Activated naive CD4-positive, alpha-beta T cell treated with anti-CD3 and anti-CD28 coated beads, Interleukin-2, amount 10 ng/mL, durations not matched to agents 7 days and 5 days (primary cell): ENCODE measurements at regions not wholly inside any gene's neighbourhood (a gene's known extent, or its start where the extent isn't known, plus 50 kb on each side); places are given as distances from the start of the nearest gene placed in this dataset.

ENCODE experiments used
- CTCF ChIA-PET: fragments of 350-600 bp; sonication (Branson Sonifier 250); formaldehyde crosslinking; loops from one replicate; lab custom pipeline; 2021; ENCODE audit warnings: antibody characterized with exemption; lab: Charles Lee
- DNase-seq: peaks from one replicate; pipeline ENCODE4 v3.0.0-alpha.2; 2020
- H3K27ac Mint-ChIP-seq: one replicate; pipeline ENCODE4 v1.8.0; 2021; ENCODE audit warnings: mild to moderate bottlenecking, moderate library complexity, mixed read lengths
- H3K27me3 Mint-ChIP-seq: one replicate; pipeline ENCODE4 v1.8.0; 2021; ENCODE audit warnings: mild to moderate bottlenecking, mixed read lengths
- H3K36me3 Mint-ChIP-seq: one replicate; pipeline ENCODE4 v1.8.0; 2021; ENCODE audit warnings: mixed read lengths
- H3K4me1 Mint-ChIP-seq: one replicate; pipeline ENCODE4 v1.8.0; 2021; ENCODE audit warnings: mixed read lengths
- H3K4me3 Mint-ChIP-seq: one replicate; pipeline ENCODE4 v1.8.0; 2021; ENCODE audit warnings: mild to moderate bottlenecking, moderate library complexity, mixed read lengths
- H3K9me3 Mint-ChIP-seq: one replicate; pipeline ENCODE4 v1.8.0; 2021; ENCODE audit warnings: mixed read lengths

DNA sequence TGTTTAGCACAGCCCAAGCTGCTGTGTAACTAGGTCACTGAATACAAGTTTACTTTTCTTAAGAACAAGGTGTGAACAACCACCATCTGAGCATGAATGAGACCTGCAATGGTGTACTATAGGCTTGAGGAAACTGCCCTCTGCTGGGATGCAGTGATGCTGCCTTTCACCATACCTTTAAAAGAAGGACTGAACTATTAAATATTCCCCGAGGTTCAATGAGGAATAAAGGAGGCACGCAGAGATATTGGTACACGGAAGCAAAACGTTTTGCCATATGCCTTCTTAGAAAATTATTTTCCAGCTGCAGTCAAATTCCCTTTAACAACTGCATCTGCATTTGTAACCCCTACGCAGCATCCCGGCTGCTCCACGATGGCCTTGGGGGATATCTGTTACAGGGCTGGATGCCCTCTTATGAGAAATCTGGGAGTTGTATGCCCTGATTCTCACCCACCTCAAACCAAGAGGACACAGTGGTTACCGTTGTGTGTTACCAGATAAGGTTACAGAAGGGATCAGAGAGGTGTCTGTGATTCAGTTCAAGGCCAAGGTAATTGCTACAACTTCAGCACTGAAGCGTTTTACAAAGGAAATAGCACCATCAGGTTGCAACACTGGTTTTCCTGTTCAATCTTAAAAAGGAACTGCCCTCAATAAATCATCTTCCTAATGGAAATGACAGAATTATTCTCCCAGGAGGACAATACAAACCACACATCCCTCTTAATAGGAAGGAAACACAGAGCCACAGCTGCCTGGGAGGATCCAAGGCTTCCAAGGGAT is 470.5 kb downstream of the LTN1 start:
- H3K27ac Mint-ChIP-seq, result no peak overlapping the region
- no peaks in the 10 kb centered on the region for H3K27me3 Mint-ChIP-seq
- no peaks in the 10 kb centered on the region for H3K4me1 Mint-ChIP-seq
- CTCF ChIA-PET, result interaction anchor here (1.3 to 1.7 kb wide), 2 partner anchors 55 to 223 kb away, joined by 4 to 8 read pairs; no protein-coding TSS in a partner anchor
- no peaks in the 10 kb centered on the region for H3K36me3 Mint-ChIP-seq
- no peak for DNase-seq
- no peak overlapping the region for H3K4me3 Mint-ChIP-seq
- H3K9me3 Mint-ChIP-seq, result no peaks in the 10 kb centered on the region

DNA sequence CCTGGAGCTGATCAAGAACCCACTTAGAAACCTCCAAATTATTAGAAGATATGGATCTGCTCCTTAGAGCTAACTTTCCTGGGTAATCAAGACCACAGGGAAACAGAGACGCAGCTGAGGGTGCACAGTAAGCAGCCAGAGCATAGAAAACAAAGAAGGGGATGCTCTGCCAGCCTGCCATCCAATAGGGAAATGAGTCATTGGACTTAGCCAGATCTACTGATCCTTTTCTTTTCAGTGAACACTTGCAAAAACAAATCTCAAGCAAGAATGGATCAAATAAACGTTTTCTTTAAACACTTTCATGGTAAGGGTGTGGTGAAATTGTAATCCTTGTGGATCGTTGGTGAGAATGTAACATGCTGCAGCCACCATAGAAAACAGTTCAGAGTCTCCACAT is 474.0 kb downstream of the LTN1 start:
- no peak for DNase-seq
- no peaks in the 10 kb centered on the region for H3K36me3 Mint-ChIP-seq
- H3K27me3 Mint-ChIP-seq, result no peaks in the 10 kb centered on the region
- no peaks in the 10 kb centered on the region for H3K9me3 Mint-ChIP-seq
- CTCF ChIA-PET, result interaction anchor here (2.1 to 7.4 kb wide), 3 partner anchors 222 to 230 kb away, joined by 8 to 91 read pairs (median 10); no protein-coding TSS in a partner anchor
- no peak overlapping the region for H3K27ac Mint-ChIP-seq
- no peak overlapping the region for H3K4me3 Mint-ChIP-seq
- H3K4me1 Mint-ChIP-seq, result no peaks in the 10 kb centered on the region

- H3K36me3 Mint-ChIP-seq, result no peaks in the 10 kb centered on the region
- no peaks in the 10 kb centered on the region for H3K9me3 Mint-ChIP-seq
- no peak overlapping the region for H3K27ac Mint-ChIP-seq
- CTCF ChIA-PET, result interaction anchor here (0.6 to 7.4 kb wide), 15 partner anchors 9 to 1065 kb away, joined by 3 to 91 read pairs (median 4); no protein-coding TSS in a partner anchor
- peak; percentile 75 for DNase-seq
- no peaks in the 10 kb centered on the region for H3K27me3 Mint-ChIP-seq
- no peak overlapping the region for H3K4me3 Mint-ChIP-seq
- H3K4me1 Mint-ChIP-seq, result no peaks in the 10 kb centered on the region
Observed at GRCh38 chr21:28516991-28517592, 475.6 kb downstream of the LTN1 start.

DNA sequence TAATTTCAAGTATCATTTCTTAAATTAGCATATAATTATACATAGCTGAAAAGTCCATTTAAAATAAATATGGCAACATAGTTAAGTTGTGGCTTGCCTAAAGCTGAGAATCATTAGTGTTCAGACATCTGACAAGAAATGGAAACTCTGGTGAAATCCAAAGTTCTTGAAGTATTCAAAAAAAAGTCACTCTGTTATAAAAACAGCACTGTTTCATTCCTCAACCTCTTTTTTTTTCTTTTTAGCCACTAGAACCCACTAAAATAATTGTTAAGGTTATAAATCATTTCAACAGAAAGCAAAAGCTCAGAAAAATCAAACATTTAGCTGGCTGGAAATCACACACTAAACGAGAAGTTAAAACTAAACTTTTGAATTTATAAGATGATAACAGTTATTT is 476.7 kb downstream of the LTN1 start:
- Mint-ChIP-seq H3K36me3 (no peaks in the 10 kb centered on the region), H3K4me3 (no peak overlapping the region), H3K27ac (no peak overlapping the region), H3K4me1 (no peaks in the 10 kb centered on the region), H3K9me3 (no peaks in the 10 kb centered on the region), H3K27me3 (no peaks in the 10 kb centered on the region)
- no peak for DNase-seq
- CTCF ChIA-PET, result interaction anchor here (1.1 to 7.4 kb wide), 8 partner anchors 11 to 423 kb away, joined by 3 to 91 read pairs (median 6); no protein-coding TSS in a partner anchor

DNA sequence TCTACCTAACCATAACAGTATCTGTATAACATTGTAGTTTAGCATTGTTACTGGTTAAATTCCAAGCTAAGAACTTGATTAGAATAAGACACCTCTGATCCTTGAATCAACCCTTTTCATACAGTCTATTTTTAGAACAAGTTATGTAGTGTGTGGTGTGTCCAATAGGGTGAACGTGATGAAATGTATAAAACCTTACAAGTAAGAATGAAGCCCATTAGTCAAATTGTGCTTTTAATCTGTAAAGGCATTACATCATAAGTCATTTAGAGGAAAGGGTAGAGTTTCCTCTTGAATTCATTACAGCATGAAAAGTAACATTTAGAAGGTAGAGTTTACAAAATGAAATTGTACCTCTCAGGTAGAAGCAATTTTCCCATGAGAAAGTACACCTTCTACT is 479.2 kb downstream of the LTN1 start:
- no peaks in the 10 kb centered on the region for H3K36me3 Mint-ChIP-seq
- H3K27me3 Mint-ChIP-seq, result no peaks in the 10 kb centered on the region
- no peak for DNase-seq
- no peaks in the 10 kb centered on the region for H3K4me1 Mint-ChIP-seq
- CTCF ChIA-PET, result interaction anchor here (0.9 to 7.4 kb wide), 2 partner anchors 38 to 232 kb away, joined by 3 to 91 read pairs; no protein-coding TSS in a partner anchor
- no peak overlapping the region for H3K27ac Mint-ChIP-seq
- H3K9me3 Mint-ChIP-seq, result no peaks in the 10 kb centered on the region
- no peak overlapping the region for H3K4me3 Mint-ChIP-seq

DNA sequence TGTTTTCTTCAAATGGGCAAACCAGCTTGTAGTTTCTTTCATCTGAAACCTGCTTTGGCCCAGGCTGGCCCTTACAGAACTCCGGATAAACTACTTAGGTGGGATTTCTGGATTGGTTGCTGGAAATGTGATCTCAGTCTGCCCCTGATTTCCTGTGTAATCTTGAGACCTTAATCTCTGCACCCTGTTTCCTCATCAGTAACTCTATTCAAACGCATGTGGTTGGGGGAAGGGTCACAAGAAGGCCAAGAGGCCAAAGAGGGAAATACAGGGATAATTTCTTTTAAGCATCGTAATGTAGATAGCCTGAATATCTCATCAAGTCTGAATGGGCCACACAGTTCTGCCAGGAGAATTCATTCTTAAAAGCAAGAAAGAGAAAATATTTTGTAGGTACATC is 483.6 kb downstream of the LTN1 start:
- no peak for DNase-seq
- Mint-ChIP-seq H3K4me1 (no peaks in the 10 kb centered on the region), H3K36me3 (no peaks in the 10 kb centered on the region), H3K9me3 (peaks cover 8% of the 10 kb centered on the region), H3K27me3 (no peaks in the 10 kb centered on the region), H3K4me3 (no peak overlapping the region), H3K27ac (no peak overlapping the region)
- CTCF ChIA-PET, result no interaction called here

- no peak overlapping the region for H3K4me3 Mint-ChIP-seq
- H3K4me1 Mint-ChIP-seq, result no peaks in the 10 kb centered on the region
- peaks cover 8% of the 10 kb centered on the region for H3K9me3 Mint-ChIP-seq
- CTCF ChIA-PET, result interaction anchor here (0.6 to 1.5 kb wide), 2 partner anchors 9 to 703 kb away, joined by 4 read pairs; no protein-coding TSS in a partner anchor
- no peak overlapping the region for H3K27ac Mint-ChIP-seq
- no peaks in the 10 kb centered on the region for H3K36me3 Mint-ChIP-seq
- H3K27me3 Mint-ChIP-seq, result no peaks in the 10 kb centered on the region
- DNase-seq, result no peak
Observed at GRCh38 chr21:28508126-28508525, 484.6 kb downstream of the LTN1 start.

- Mint-ChIP-seq H3K9me3 (no peaks in the 10 kb centered on the region), H3K27me3 (no peaks in the 10 kb centered on the region), H3K36me3 (no peaks in the 10 kb centered on the region), H3K4me1 (no peaks in the 10 kb centered on the region), H3K27ac (no peak overlapping the region), H3K4me3 (no peak overlapping the region)
- CTCF ChIA-PET, result no interaction called here
- no peak for DNase-seq
Observed at GRCh38 chr21:28496517-28496916, 496.2 kb downstream of the LTN1 start.

- H3K9me3 Mint-ChIP-seq, result no peaks in the 10 kb centered on the region
- no peaks in the 10 kb centered on the region for H3K4me1 Mint-ChIP-seq
- CTCF ChIA-PET, result interaction anchor here (0.6 to 1.7 kb wide), 2 partner anchors 134 to 253 kb away, joined by 3 to 4 read pairs; no protein-coding TSS in a partner anchor
- H3K27me3 Mint-ChIP-seq, result no peaks in the 10 kb centered on the region
- H3K36me3 Mint-ChIP-seq, result no peaks in the 10 kb centered on the region
- H3K27ac Mint-ChIP-seq, result no peak overlapping the region
- no peak overlapping the region for H3K4me3 Mint-ChIP-seq
- no peak for DNase-seq
Observed at GRCh38 chr21:28492127-28492526, 500.6 kb downstream of the LTN1 start.

DNA sequence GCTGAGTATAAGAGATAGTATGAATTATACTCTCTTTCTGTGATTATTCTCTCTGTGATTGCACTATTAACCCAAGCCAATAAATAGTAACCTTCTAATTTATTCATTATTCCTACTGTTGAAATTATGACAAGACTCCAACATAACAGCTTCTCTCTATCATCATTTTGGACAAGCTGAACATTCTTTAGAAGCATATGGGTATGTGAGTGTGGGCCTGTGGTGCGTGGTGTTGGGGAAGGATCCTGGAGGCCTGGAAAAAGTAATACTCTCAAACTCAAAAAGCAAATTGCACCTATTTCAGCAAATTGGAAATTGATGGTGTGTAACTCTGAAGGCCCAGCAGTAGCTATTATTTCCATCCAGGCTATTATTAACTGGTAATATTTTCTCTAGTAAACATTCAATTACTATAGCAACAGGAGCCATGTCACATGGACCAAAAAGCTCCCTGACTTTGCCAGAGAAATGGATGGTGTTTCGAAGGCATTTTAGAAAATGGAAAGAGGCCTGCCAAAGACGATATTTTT is 502.8 kb downstream of the LTN1 start:
- Mint-ChIP-seq H3K36me3 (no peaks in the 10 kb centered on the region), H3K27ac (no peak overlapping the region), H3K9me3 (no peaks in the 10 kb centered on the region), H3K27me3 (no peaks in the 10 kb centered on the region), H3K4me3 (no peak overlapping the region), H3K4me1 (no peaks in the 10 kb centered on the region)
- no peak for DNase-seq
- CTCF ChIA-PET, result no interaction called here

GRCh38 chr21:28489162-28489561 is 503.5 kb downstream of the LTN1 start:
- Mint-ChIP-seq H3K9me3 (no peaks in the 10 kb centered on the region), H3K36me3 (no peaks in the 10 kb centered on the region), H3K27me3 (no peaks in the 10 kb centered on the region), H3K4me1 (no peaks in the 10 kb centered on the region), H3K4me3 (no peak overlapping the region), H3K27ac (no peak overlapping the region)
- CTCF ChIA-PET, result no interaction called here
- no peak for DNase-seq

GRCh38 chr21:28487455-28488070 is 505.1 kb downstream of the LTN1 start:
- CTCF ChIA-PET, result no interaction called here
- DNase-seq, result no peak
- no peaks in the 10 kb centered on the region for H3K4me1 Mint-ChIP-seq
- H3K4me3 Mint-ChIP-seq, result no peak overlapping the region
- no peak overlapping the region for H3K27ac Mint-ChIP-seq
- H3K27me3 Mint-ChIP-seq, result peaks cover 6% of the 10 kb centered on the region
- H3K9me3 Mint-ChIP-seq, result no peaks in the 10 kb centered on the region
- no peaks in the 10 kb centered on the region for H3K36me3 Mint-ChIP-seq

DNA sequence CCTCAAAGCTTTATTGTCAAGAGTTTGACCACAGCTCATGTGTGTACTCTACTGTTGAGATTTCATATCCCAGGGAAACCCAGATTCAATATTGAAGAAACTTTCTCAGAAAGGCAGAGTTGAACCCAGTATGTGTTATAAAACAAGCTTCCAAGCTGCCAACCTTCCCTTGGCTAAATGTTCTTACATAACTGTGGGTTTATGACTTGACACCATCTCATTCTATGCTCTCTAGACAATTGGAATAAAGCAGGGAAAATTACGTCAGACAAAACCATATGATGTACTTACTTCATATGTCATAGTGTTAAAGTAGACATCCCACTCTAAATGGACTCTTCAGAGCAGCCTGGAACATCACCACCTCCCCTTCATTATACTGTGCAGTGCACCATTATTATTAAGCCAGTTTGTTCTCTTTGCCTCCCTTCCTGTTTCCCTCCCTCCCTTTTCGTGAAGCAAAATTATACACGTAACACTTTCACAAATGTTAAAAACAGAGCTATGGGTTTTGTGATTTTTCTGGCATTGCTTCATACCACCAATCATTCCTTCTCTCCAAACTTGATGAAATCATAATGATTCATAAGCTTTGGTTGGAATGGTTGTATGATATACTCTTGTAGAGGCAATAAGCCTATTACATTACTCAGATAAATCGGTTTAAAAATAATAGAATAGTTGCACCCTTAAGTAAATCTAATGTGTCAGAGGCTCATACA is 507.2 kb downstream of the LTN1 start:
- no peak overlapping the region for H3K4me3 Mint-ChIP-seq
- H3K4me1 Mint-ChIP-seq, result no peaks in the 10 kb centered on the region
- H3K36me3 Mint-ChIP-seq, result no peaks in the 10 kb centered on the region
- CTCF ChIA-PET, result no interaction called here
- H3K27ac Mint-ChIP-seq, result no peak overlapping the region
- H3K9me3 Mint-ChIP-seq, result no peaks in the 10 kb centered on the region
- H3K27me3 Mint-ChIP-seq, result peaks cover 6% of the 10 kb centered on the region
- DNase-seq, result no peak
